K562 (cell line): ENCODE measurements at regions not wholly inside any gene's neighbourhood (a gene's known extent, or its start where the extent isn't known, plus 50 kb on each side); places are given as distances from the start of the nearest gene placed in this dataset.
A peak's percentile ranks its signal among the peaks of the same experiment; 100 is the strongest.

Source experiments
- ATAC-seq: fragments of 200-7000 bp; cut with Tn5 transposase; 3 replicates; pipeline ENCODE4 v1.9.1; 2020; ENCODE audit warnings: moderate library complexity
- BruUV-seq: library from RNA; stranded (reverse); fragments of 400-500 nt; replicated peaks from 2 replicates; lab custom pipeline; 2021; lab: Mats Ljungman, UMichigan
- CTCF ChIA-PET: fragments of 300-600 bp; formaldehyde crosslinking; extraction: SDS; loops from one replicate; lab custom pipeline; 2021; ENCODE audit warnings: low intra/inter-chr PET ratio; lab: Yijun Ruan, JAX
- POLR2A ChIA-PET: fragments of 300-600, 350-650 bp; sonication (Branson Sonifier 250); formaldehyde crosslinking; extraction: SDS; loops from one replicate; lab custom pipeline; 2021; ENCODE audit warnings: antibody characterized with exemption, inconsistent platforms; lab: Yijun Ruan, JAX
- DNase-seq, 4 experiments: peaks; one replicate each; pipeline versions ENCODE4 v3.0.0 to v3.0.0-alpha.2; 2011 to 2018; ENCODE audit warnings: low spot score in 3 of 4, mixed read lengths in 3 of 4; ENCODE audit errors: extremely low read depth in 1 of 4
- FAIRE-seq: peaks from 2 replicates; lab custom pipeline; 2011; peaks lifted over from hg19 to GRCh38; lab: Jason Lieb, UNC
- H2AFZ ChIP-seq: 2 replicates; pipeline ENCODE4 v1.6.0; 2011; ENCODE audit warnings: low read depth, low read length, control low read depth, inconsistent platforms
- H3K27ac ChIP-seq: fragments of 200-600 bp; 3 replicates; pipeline ENCODE4 v1.8.0; 2011; ENCODE audit warnings: low read depth, mild to moderate bottlenecking, control low read depth, inconsistent platforms, low read length, moderate library complexity, mixed read lengths; ENCODE audit errors: extremely low read depth
- H3K27me3 ChIP-seq, 2 experiments: fragments of 300-600 bp in 1 of 2; 2 replicates in 1 of 2; 3 replicates in 1 of 2; pipeline versions ENCODE4 v1.6.0 to v1.8.0; 2011; ENCODE audit warnings: inconsistent platforms in 2 of 2, low read length in 2 of 2, mild to moderate bottlenecking in 1 of 2, mixed read lengths in 1 of 2, moderate library complexity in 1 of 2; ENCODE audit not compliant: control insufficient read depth in 2 of 2, insufficient read depth in 2 of 2
- H3K36me3 ChIP-seq: fragments of 300-600 bp; 3 replicates; pipeline ENCODE4 v1.8.0; 2011; ENCODE audit warnings: mild to moderate bottlenecking, low read length, inconsistent platforms; ENCODE audit not compliant: control insufficient read depth, insufficient read depth
- H3K4me1 ChIP-seq, 2 experiments: fragments of 200-600 bp in 1 of 2; replicated peaks in 1 of 2; 2 replicates in 1 of 2; 3 replicates in 1 of 2; pipeline versions ENCODE4 v1.5.1 to v1.8.0; 2011; ENCODE audit warnings: inconsistent platforms in 2 of 2, low read length in 2 of 2, mild to moderate bottlenecking in 1 of 2, mixed read lengths in 1 of 2, moderate library complexity in 1 of 2; ENCODE audit not compliant: control insufficient read depth in 2 of 2, insufficient read depth in 2 of 2
- H3K4me2 ChIP-seq: 2 replicates; pipeline ENCODE4 v1.6.1; 2011; ENCODE audit warnings: low read length, control low read depth, inconsistent platforms, mixed read lengths; ENCODE audit not compliant: insufficient read depth
- H3K4me3 ChIP-seq: fragments of 200-600 bp; sonication (generic), shearing (Covaris generic); 2 replicates; pipeline ENCODE4 v1.5.1; 2016; ENCODE audit warnings: control low read depth, inconsistent platforms
- H3K79me2 ChIP-seq: fragments of 200-600 bp; 3 replicates; pipeline ENCODE4 v1.8.0; 2011; ENCODE audit warnings: low read length, inconsistent platforms; ENCODE audit not compliant: control insufficient read depth, insufficient read depth
- H3K9ac ChIP-seq, 2 experiments: 2 replicates each; pipeline versions ENCODE4 v1.6.0 to v1.6.1; 2011; ENCODE audit warnings: low read depth in 2 of 2, low read length in 2 of 2, control low read depth in 1 of 2, inconsistent platforms in 1 of 2, mild to moderate bottlenecking in 1 of 2, mixed read lengths in 1 of 2; ENCODE audit not compliant: insufficient read depth in 1 of 2
- H3K9me1 ChIP-seq: one replicate; pipeline ENCODE4 v1.6.0; 2011; ENCODE audit warnings: inconsistent platforms, mild to moderate bottlenecking, low read length, moderate library complexity; ENCODE audit not compliant: control insufficient read depth, insufficient read depth
- H3K9me3 ChIP-seq: replicated peaks from 2 replicates; pipeline ENCODE4 v1.5.1; 2011; ENCODE audit warnings: low read depth, low read length, inconsistent platforms; ENCODE audit not compliant: control insufficient read depth, insufficient read depth
- H4K20me1 ChIP-seq: replicated peaks from 2 replicates; pipeline ENCODE4 v1.6.1; 2011; ENCODE audit warnings: low read length, inconsistent platforms, mixed read lengths; ENCODE audit not compliant: control insufficient read depth, insufficient read depth
- BCOR ChIP-seq: fragments of 450-650 bp; IDR thresholded peaks from 2 replicates; pipeline ENCODE4 v1.6.1; 2016
- KLF1 ChIP-seq: fragments of 450-650 bp; IDR thresholded peaks from 2 replicates; pipeline ENCODE4 v1.6.1; 2016; ENCODE audit warnings: missing genetic modification characterization, missing compliant biosample characterization
- MAZ ChIP-seq, 2 experiments: fragments of 450-650 bp in 1 of 2; sonication (generic) in 1 of 2; formaldehyde crosslinking; IDR thresholded peaks in 1 of 2; conservative IDR thresholded peaks in 1 of 2; 2 replicates each; pipeline versions ENCODE4 v1.4.0 to v1.5.0; 2020; ENCODE audit warnings: mild to moderate bottlenecking in 1 of 2, missing genetic modification reagents in 1 of 2
- MTA1 ChIP-seq: fragments of 450-650 bp; IDR thresholded peaks from 2 replicates; pipeline ENCODE4 v1.6.1; 2017; ENCODE audit warnings: borderline replicate concordance
- NRF1 ChIP-seq, 2 experiments: fragments of 450-650 bp; IDR thresholded peaks in 1 of 2; conservative IDR thresholded peaks in 1 of 2; 2 replicates each; pipeline ENCODE4 v1.6.1; 2014; ENCODE audit warnings: mild to moderate bottlenecking in 2 of 2
- SPI1 ChIP-seq: IDR thresholded peaks from 2 replicates; pipeline ENCODE4 v1.6.1; 2011; ENCODE audit warnings: low read depth, low read length, control low read depth, borderline replicate concordance
- U2AF2 ChIP-seq: fragments of 200-400 bp; formaldehyde crosslinking; optimal IDR thresholded peaks from 2 replicates; pipeline ENCODE3; 2017; ENCODE audit warnings: low read depth, mild to moderate bottlenecking, low read length
- ZBTB17 ChIP-seq: fragments of 450-650 bp; formaldehyde crosslinking; IDR thresholded peaks from 2 replicates; pipeline ENCODE4 v1.4.0; 2020; ENCODE audit warnings: mild to moderate bottlenecking
- WGBS: fragments of 100-300 bp; shearing (Covaris generic); methylation state at CpG from one replicate; pipeline ENCODE4 v1.1.6; 2016; ENCODE audit warnings: low coverage, mixed read lengths; ENCODE audit not compliant: insufficient coverage; ENCODE audit errors: missing lambda C conversion rate; 5-methylcytosine and 5-hydroxymethylcytosine counted together
- in situ Hi-C: fragments of 300-500 bp; cut with MboI; formaldehyde crosslinking; loops from 4 replicates; pipeline ENCODE4 v1.15.0; 2018; ENCODE audit warnings: inconsistent platforms, mixed read lengths
- intact Hi-C: fragments of 100-400 bp; cut with micrococcal nuclease; formaldehyde crosslinking; loops from 2 replicates; pipeline ENCODE4 v1.14.2; 2022
- TF ChIP-seq, protein P1 (sequence below): fragments of 200-800 bp; sonication (Bioruptor generic); IDR thresholded peaks from 2 replicates; pipeline ENCODE4 v1.6.1; 2017; ENCODE audit warnings: missing genetic modification characterization, missing compliant biosample characterization
- TF ChIP-seq, protein P2 (sequence below), 2 experiments: fragments of 200-800 bp in 1 of 2; sonication (Bioruptor generic) in 1 of 2; sonication (generic) in 1 of 2; formaldehyde crosslinking in 1 of 2; IDR thresholded peaks in 1 of 2; conservative IDR thresholded peaks in 1 of 2; 2 replicates each; pipeline versions ENCODE4 v1.5.0 to v1.6.1; 2016 to 2020; ENCODE audit warnings: missing compliant biosample characterization in 1 of 2, missing genetic modification characterization in 1 of 2, missing genetic modification reagents in 1 of 2
- TF ChIP-seq, protein P3 (sequence below): fragments of 450-650 bp; formaldehyde crosslinking; IDR thresholded peaks from 2 replicates; pipeline ENCODE4 v1.4.0; 2020; ENCODE audit warnings: mild to moderate bottlenecking, moderate library complexity

DNA sequence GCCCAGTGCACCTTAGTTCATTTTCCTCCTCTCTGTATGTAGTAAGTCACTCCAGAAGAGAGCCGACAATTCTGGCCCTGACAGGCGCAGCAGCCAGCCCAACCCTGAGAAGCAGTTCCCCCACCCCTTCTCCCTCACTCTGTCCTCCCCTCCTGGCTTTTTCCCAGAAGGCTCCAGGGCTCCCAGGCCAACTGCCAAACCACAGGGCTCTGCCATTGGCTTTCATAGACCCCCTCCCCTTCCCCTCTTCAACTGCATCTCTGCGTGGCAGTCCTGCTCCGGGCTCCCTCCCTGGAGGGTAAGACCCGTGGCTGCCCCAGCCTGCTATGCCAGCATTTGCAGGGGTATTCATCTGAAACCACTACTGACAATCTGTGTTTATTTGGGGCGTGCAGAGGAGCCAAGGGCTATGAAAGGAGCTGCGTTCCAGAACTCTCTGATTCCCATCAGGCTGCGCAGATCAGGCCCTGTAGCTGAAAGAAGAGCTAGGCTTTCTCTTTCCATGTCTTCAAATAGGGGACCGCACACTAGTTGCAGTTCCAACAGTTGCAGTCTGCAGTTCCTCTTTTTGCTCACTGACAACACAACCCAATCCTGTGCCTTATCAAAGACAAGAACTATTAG lies 388.6 kb upstream of the TNP1 start:
- Histone ChIP-seq H4K20me1 (no peaks in the 10 kb centered on the region), H3K79me2 (no peaks in the 10 kb centered on the region), H3K9me1 (no peaks in the 10 kb centered on the region), H3K9ac (no peak overlapping the region), H3K9me3 (no peaks in the 10 kb centered on the region), H3K4me3 (no peak overlapping the region), H3K27ac (no peak overlapping the region), H3K4me2 (no peak overlapping the region), H3K4me1 (peaks cover 0 to 4% of the 10 kb centered on the region in 2 experiments; a peak in 1 of 5 replicates), H3K27me3 (no peaks in the 10 kb centered on the region), H2AFZ (no peak overlapping the region), H3K36me3 (no peaks in the 10 kb centered on the region)
- in situ Hi-C loops: no loop called here
- no TSS peak for BruUV-seq
- ChIA-PET POLR2A (no interaction called here), CTCF (no interaction called here)
- DNase-seq (peak in 2 of 4 experiments; percentile 5 to 10), FAIRE-seq (no peak), ATAC-seq (peak; percentile 53; the same call in 2 of the 3 replicates)
- WGBS: 6% methylated on average over 7 of the region's 9 CpGs
- intact Hi-C loops: no loop called here
- TF ChIP-seq SPI1 (peak; percentile 98), U2AF2 (no peak), NRF1 (conservative IDR thresholded peaks at IDR 0.05 in 1 of 2, IDR thresholded peaks at IDR 0.05 in 1 of 2) (peak; percentile 44 to 51; a peak in 3 of 4 replicates), MAZ (CRISPR knock-in tag; conservative IDR thresholded peaks at IDR 0.05 in 1 of 2, IDR thresholded peaks at IDR 0.05 in 1 of 2) (peak; percentile 13 to 66; a peak in 1 of 4 replicates), MTA1 (no peak), KLF1 (tag) (no peak), BCOR (no peak), ZBTB17 (CRISPR knock-in tag) (peak; percentile 46; the same call in 1 of the 2 replicates)
- TF ChIP-seq, protein P1, sequence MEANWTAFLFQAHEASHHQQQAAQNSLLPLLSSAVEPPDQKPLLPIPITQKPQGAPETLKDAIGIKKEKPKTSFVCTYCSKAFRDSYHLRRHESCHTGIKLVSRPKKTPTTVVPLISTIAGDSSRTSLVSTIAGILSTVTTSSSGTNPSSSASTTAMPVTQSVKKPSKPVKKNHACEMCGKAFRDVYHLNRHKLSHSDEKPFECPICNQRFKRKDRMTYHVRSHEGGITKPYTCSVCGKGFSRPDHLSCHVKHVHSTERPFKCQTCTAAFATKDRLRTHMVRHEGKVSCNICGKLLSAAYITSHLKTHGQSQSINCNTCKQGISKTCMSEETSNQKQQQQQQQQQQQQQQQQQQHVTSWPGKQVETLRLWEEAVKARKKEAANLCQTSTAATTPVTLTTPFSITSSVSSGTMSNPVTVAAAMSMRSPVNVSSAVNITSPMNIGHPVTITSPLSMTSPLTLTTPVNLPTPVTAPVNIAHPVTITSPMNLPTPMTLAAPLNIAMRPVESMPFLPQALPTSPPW (CRISPR knock-in tag): peak; percentile 84
- TF ChIP-seq, protein P2, sequence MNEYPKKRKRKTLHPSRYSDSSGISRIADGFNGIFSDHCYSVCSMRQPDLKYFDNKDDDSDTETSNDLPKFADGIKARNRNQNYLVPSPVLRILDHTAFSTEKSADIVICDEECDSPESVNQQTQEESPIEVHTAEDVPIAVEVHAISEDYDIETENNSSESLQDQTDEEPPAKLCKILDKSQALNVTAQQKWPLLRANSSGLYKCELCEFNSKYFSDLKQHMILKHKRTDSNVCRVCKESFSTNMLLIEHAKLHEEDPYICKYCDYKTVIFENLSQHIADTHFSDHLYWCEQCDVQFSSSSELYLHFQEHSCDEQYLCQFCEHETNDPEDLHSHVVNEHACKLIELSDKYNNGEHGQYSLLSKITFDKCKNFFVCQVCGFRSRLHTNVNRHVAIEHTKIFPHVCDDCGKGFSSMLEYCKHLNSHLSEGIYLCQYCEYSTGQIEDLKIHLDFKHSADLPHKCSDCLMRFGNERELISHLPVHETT (CRISPR knock-in tag; conservative IDR thresholded peaks at IDR 0.05 in 1 of 2, IDR thresholded peaks at IDR 0.05 in 1 of 2): peak in 1 of 2 experiments; percentile 40; a peak in 1 of 4 replicates
- TF ChIP-seq, protein P3, sequence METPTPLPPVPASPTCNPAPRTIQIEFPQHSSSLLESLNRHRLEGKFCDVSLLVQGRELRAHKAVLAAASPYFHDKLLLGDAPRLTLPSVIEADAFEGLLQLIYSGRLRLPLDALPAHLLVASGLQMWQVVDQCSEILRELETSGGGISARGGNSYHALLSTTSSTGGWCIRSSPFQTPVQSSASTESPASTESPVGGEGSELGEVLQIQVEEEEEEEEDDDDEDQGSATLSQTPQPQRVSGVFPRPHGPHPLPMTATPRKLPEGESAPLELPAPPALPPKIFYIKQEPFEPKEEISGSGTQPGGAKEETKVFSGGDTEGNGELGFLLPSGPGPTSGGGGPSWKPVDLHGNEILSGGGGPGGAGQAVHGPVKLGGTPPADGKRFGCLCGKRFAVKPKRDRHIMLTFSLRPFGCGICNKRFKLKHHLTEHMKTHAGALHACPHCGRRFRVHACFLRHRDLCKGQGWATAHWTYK (CRISPR knock-in tag): 0 out of 2 replicates have a peak, but pooled peaks have one; percentile 21
